Type B pancreatic cell (in vitro differentiated cells): ENCODE measurements at regions not wholly inside any gene's neighbourhood (a gene's known extent, or its start where the extent isn't known, plus 50 kb on each side); places are given as distances from the start of the nearest gene placed in this dataset.

ENCODE experiments used
- DNase-seq: peaks from one replicate; pipeline ENCODE4 v3.0.0; 2021; ENCODE audit warnings: mixed read lengths; ENCODE audit not compliant: unreplicated experiment; ENCODE audit errors: extremely low spot score
- H3K27ac Mint-ChIP-seq: 2 replicates; pipeline ENCODE4 v1.8.0; 2021; ENCODE audit warnings: mild to moderate bottlenecking, mixed read lengths
- H3K27me3 Mint-ChIP-seq: 2 replicates; pipeline ENCODE4 v1.8.0; 2021; ENCODE audit warnings: mixed read lengths
- H3K36me3 Mint-ChIP-seq: 2 replicates; pipeline ENCODE4 v1.8.0; 2021; ENCODE audit warnings: mixed read lengths
- H3K4me1 Mint-ChIP-seq: one replicate; pipeline ENCODE4 v1.8.0; 2021; ENCODE audit warnings: mixed read lengths; ENCODE audit not compliant: unreplicated experiment
- H3K4me3 Mint-ChIP-seq: 2 replicates; pipeline ENCODE4 v1.8.0; 2021; ENCODE audit warnings: mild to moderate bottlenecking, mixed read lengths
- H3K9me3 Mint-ChIP-seq: 2 replicates; pipeline ENCODE4 v1.8.0; 2021; ENCODE audit warnings: mixed read lengths
- CTCF ChIP-seq: fragments of 200-600 bp; sonication (generic); conservative IDR thresholded peaks from 2 replicates; pipeline ENCODE4 v1.5.0; 2021; ENCODE audit warnings: antibody characterized with exemption, mild to moderate bottlenecking

- H3K27me3 Mint-ChIP-seq, result no peaks in the 10 kb centered on the region
- H3K9me3 Mint-ChIP-seq, result no peaks in the 10 kb centered on the region
- H3K27ac Mint-ChIP-seq, result no peak overlapping the region
- peaks cover 11% of the 10 kb centered on the region for H3K4me1 Mint-ChIP-seq
- peaks cover 3% of the 10 kb centered on the region for H3K36me3 Mint-ChIP-seq
- no peak for DNase-seq
- no peak overlapping the region for H3K4me3 Mint-ChIP-seq
- no peak for TF ChIP-seq CTCF
Observed at GRCh38 chr15:81852411-81853149, 193.2 kb downstream of the MEX3B start.

DNA sequence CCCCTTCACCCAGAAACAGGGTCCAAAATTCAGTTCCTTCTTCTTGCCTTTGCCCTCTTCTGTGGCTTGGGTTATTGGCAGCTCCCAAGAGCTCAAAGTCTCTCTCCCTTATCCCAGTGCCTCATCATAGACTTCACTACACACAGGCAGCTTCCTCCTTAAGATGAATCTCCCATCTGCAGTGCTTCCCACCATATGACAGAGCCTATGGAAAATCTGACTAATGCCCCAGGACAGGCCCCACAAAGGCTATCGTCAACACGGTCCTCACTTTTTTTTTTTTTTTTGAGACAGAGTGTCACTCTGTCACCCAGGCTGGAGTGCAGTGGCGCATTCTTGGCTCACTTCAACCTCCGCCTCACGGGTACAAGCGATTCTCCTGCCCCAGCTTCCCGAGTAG is 194.1 kb downstream of the MEX3B start:
- TF ChIP-seq CTCF, result no peak
- Mint-ChIP-seq H3K27ac (no peak overlapping the region), H3K4me3 (no peak overlapping the region), H3K36me3 (peaks cover 3% of the 10 kb centered on the region), H3K4me1 (peaks cover 11% of the 10 kb centered on the region), H3K27me3 (no peaks in the 10 kb centered on the region), H3K9me3 (no peaks in the 10 kb centered on the region)
- no peak for DNase-seq

GRCh38 chr15:81851325-81851724 is 194.5 kb downstream of the MEX3B start:
- H3K4me1 Mint-ChIP-seq, result peaks cover 8% of the 10 kb centered on the region
- H3K4me3 Mint-ChIP-seq, result no peak overlapping the region
- no peaks in the 10 kb centered on the region for H3K27me3 Mint-ChIP-seq
- no peak for TF ChIP-seq CTCF
- H3K36me3 Mint-ChIP-seq, result peaks cover 3% of the 10 kb centered on the region
- DNase-seq, result no peak
- H3K27ac Mint-ChIP-seq, result no peak overlapping the region
- H3K9me3 Mint-ChIP-seq, result no peaks in the 10 kb centered on the region

DNA sequence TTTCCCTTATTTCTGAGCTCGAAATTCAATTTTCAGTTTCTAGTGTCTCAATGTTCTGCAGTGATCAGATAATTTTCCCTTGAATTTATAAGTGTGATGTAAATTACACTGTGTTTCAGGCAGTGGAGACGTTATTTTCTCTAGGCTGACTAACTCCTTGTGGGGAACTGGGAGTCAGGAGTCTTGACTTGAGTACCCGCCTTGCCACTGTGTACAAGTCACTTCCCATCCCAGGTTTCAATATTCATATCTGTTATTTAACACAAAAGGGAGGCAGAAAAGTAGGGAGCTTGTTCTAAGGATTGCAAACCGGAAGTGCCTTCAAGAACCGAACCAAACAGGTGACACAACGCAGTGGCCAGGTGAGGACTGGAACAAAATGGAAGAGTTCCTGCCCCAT is 196.5 kb downstream of the MEX3B start:
- peaks cover 4% of the 10 kb centered on the region for H3K4me1 Mint-ChIP-seq
- H3K9me3 Mint-ChIP-seq, result no peaks in the 10 kb centered on the region
- DNase-seq, result no peak
- no peaks in the 10 kb centered on the region for H3K27me3 Mint-ChIP-seq
- TF ChIP-seq CTCF, result no peak
- no peak overlapping the region for H3K27ac Mint-ChIP-seq
- peaks cover 3% of the 10 kb centered on the region for H3K36me3 Mint-ChIP-seq
- H3K4me3 Mint-ChIP-seq, result no peak overlapping the region

- no peak for TF ChIP-seq CTCF
- Mint-ChIP-seq H3K27ac (no peak overlapping the region), H3K4me1 (peaks cover 4% of the 10 kb centered on the region), H3K27me3 (no peaks in the 10 kb centered on the region), H3K36me3 (peaks cover 3% of the 10 kb centered on the region), H3K9me3 (no peaks in the 10 kb centered on the region), H3K4me3 (no peak overlapping the region)
- no peak for DNase-seq
Observed at GRCh38 chr15:81848701-81849100, 197.1 kb downstream of the MEX3B start.
